ENCODE measurements at regions not wholly inside any gene's neighbourhood (a gene's known extent, or its start where the extent isn't known, plus 50 kb on each side); places are given as distances from the start of the nearest gene placed in this dataset.

GRCh38 chr4:149928507-149928906 is 112.9 kb upstream of the IQCM start:
- H3K27me3 ChIP-seq (ENCODE audit: low read length) = no peaks in the 10 kb centered on the region
- H3K9ac ChIP-seq (ENCODE audit: low read length) = no peak overlapping the region
- no peaks in the 10 kb centered on the region for H4K20me1 ChIP-seq (ENCODE audit: low read depth, low read length)
- H3K36me3 ChIP-seq (ENCODE audit: low read length) = no peaks in the 10 kb centered on the region
- TF ChIP-seq EZH2phosphoT487 (conservative IDR thresholded peaks at IDR 0.05; ENCODE audit: low read length) = no peak
- TF ChIP-seq, protein P1, sequence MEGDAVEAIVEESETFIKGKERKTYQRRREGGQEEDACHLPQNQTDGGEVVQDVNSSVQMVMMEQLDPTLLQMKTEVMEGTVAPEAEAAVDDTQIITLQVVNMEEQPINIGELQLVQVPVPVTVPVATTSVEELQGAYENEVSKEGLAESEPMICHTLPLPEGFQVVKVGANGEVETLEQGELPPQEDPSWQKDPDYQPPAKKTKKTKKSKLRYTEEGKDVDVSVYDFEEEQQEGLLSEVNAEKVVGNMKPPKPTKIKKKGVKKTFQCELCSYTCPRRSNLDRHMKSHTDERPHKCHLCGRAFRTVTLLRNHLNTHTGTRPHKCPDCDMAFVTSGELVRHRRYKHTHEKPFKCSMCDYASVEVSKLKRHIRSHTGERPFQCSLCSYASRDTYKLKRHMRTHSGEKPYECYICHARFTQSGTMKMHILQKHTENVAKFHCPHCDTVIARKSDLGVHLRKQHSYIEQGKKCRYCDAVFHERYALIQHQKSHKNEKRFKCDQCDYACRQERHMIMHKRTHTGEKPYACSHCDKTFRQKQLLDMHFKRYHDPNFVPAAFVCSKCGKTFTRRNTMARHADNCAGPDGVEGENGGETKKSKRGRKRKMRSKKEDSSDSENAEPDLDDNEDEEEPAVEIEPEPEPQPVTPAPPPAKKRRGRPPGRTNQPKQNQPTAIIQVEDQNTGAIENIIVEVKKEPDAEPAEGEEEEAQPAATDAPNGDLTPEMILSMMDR (IDR thresholded peaks at IDR 0.05; ENCODE audit: insufficient read depth, low read length, poor library complexity, severe bottlenecking) = no peak
- no peaks in the 10 kb centered on the region for H3K79me2 ChIP-seq (ENCODE audit: insufficient read depth, low read length)
- no peaks in the 10 kb centered on the region for H3K9me2 ChIP-seq (replicated peaks; ENCODE audit: insufficient read depth, low read length)
- H3K4me3 ChIP-seq (ENCODE audit: insufficient read depth, low read length, poor library complexity, severe bottlenecking) = no peak overlapping the region
- no peak overlapping the region for H2AFZ ChIP-seq (ENCODE audit: low read depth, low read length, severe bottlenecking)
- H3K4me2 ChIP-seq (ENCODE audit: low read depth, low read length, poor library complexity, severe bottlenecking) = no peak overlapping the region
- no peak overlapping the region for H3K27ac ChIP-seq (ENCODE audit: low read depth, low read length)
- H3K9me3 ChIP-seq (ENCODE audit: insufficient read depth, low read length) = no peaks in the 10 kb centered on the region
- H3F3A ChIP-seq (ENCODE audit: insufficient read depth) = no peaks in the 10 kb centered on the region

GRCh38 chr4:149931431-149931830 is 115.8 kb upstream of the IQCM start:
- Histone ChIP-seq H3K9me2 (replicated peaks; ENCODE audit: insufficient read depth, low read length) (no peaks in the 10 kb centered on the region), H3K9me3 (ENCODE audit: insufficient read depth, low read length) (no peaks in the 10 kb centered on the region), H3K79me2 (ENCODE audit: insufficient read depth, low read length) (no peaks in the 10 kb centered on the region), H3K27me3 (ENCODE audit: low read length) (no peaks in the 10 kb centered on the region), H3K27ac (ENCODE audit: low read depth, low read length) (no peak overlapping the region), H3K4me3 (ENCODE audit: insufficient read depth, low read length, poor library complexity, severe bottlenecking) (no peak overlapping the region), H4K20me1 (ENCODE audit: low read depth, low read length) (no peaks in the 10 kb centered on the region), H3K4me2 (ENCODE audit: low read depth, low read length, poor library complexity, severe bottlenecking) (no peak overlapping the region), H3F3A (ENCODE audit: insufficient read depth) (no peaks in the 10 kb centered on the region), H3K36me3 (ENCODE audit: low read length) (no peaks in the 10 kb centered on the region), H2AFZ (ENCODE audit: low read depth, low read length, severe bottlenecking) (no peak overlapping the region), H3K9ac (ENCODE audit: low read length) (no peak overlapping the region)
- TF ChIP-seq, protein P1 (IDR thresholded peaks at IDR 0.05; ENCODE audit: insufficient read depth, low read length, poor library complexity, severe bottlenecking) = no peak
- no peak for TF ChIP-seq EZH2phosphoT487 (conservative IDR thresholded peaks at IDR 0.05; ENCODE audit: low read length)

DNA sequence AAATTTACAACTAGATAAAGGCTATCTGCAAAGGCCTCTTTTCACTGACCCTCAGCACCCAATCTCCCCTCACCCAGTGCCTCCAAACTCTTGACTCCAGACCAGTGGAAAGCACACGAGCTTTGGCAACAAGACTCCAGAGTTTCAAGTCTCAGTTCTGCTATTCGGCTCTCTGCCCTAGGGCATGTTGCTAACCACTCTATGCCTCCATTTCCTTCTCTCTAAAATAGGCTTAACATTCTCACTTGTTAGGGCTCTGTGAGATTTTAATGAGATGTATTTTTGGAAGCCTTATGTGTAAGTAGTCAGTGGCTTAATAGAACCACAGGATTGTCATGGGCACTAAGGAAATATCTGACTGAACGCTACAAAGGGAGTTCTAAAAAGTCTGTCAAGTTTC is 116.5 kb upstream of the IQCM start:
- H3F3A ChIP-seq (ENCODE audit: insufficient read depth) = no peaks in the 10 kb centered on the region
- no peaks in the 10 kb centered on the region for H3K9me3 ChIP-seq (ENCODE audit: insufficient read depth, low read length)
- no peak overlapping the region for H3K4me2 ChIP-seq (ENCODE audit: low read depth, low read length, poor library complexity, severe bottlenecking)
- H3K36me3 ChIP-seq (ENCODE audit: low read length) = no peaks in the 10 kb centered on the region
- no peak overlapping the region for H3K4me3 ChIP-seq (ENCODE audit: insufficient read depth, low read length, poor library complexity, severe bottlenecking)
- no peaks in the 10 kb centered on the region for H3K27me3 ChIP-seq (ENCODE audit: low read length)
- H3K9me2 ChIP-seq (replicated peaks; ENCODE audit: insufficient read depth, low read length) = no peaks in the 10 kb centered on the region
- no peak overlapping the region for H3K27ac ChIP-seq (ENCODE audit: low read depth, low read length)
- TF ChIP-seq, protein P1 (IDR thresholded peaks at IDR 0.05; ENCODE audit: insufficient read depth, low read length, poor library complexity, severe bottlenecking) = no peak
- TF ChIP-seq EZH2phosphoT487 (conservative IDR thresholded peaks at IDR 0.05; ENCODE audit: low read length) = no peak
- no peaks in the 10 kb centered on the region for H4K20me1 ChIP-seq (ENCODE audit: low read depth, low read length)
- H3K79me2 ChIP-seq (ENCODE audit: insufficient read depth, low read length) = no peaks in the 10 kb centered on the region
- no peak overlapping the region for H2AFZ ChIP-seq (ENCODE audit: low read depth, low read length, severe bottlenecking)
- H3K9ac ChIP-seq (ENCODE audit: low read length) = no peak overlapping the region
